Heart left ventricle (tissue), 13 donors: ENCODE measurements at regions not wholly inside any gene's neighbourhood (a gene's known extent, or its start where the extent isn't known, plus 50 kb on each side); places are given as distances from the start of the nearest gene placed in this dataset.

ENCODE experiments used
- CTCF ChIP-seq, 12 donors: fragments of 200-600 bp; sonication (generic) in 4 of 12; IDR thresholded peaks; one replicate each; pipeline versions ENCODE4 v1.5.0 to v1.8.0; 2018 to 2022; ENCODE audit warnings: antibody characterized with exemption in 12 of 12, mild to moderate bottlenecking in 5 of 12
- POLR2A ChIP-seq, 2 donors: fragments of 450-650 bp; IDR thresholded peaks; one replicate each; pipeline ENCODE4 v1.6.1; 2017; ENCODE audit warnings: antibody characterized with exemption in 2 of 2, mild to moderate bottlenecking in 2 of 2, moderate library complexity in 2 of 2
- donor health status: ischemic (EF 13 %, LVEDD 7.1; RV severe dilation, severe dysfunction).
- donor health status: DM: no; HTN: yes; CAD: no.
- donor health status: DM: no; HTN: no; CAD: no.
- donor health status: ischemic (EF 25% LVEDD 6.9; RV normal size, moderate dysfunction).
- donor health status: ischemic (EF 25% LVEDD 5.7; RV mildly dilated, moderate dysfunction).
- donor health status: ischemic (EF 35%, LVEDD 5.7; RV mildly dilated, moderate dysfunction).
- donor health status: nonischemic (EF 11% LVEDD 7.7; RV severe dilation, severe dysfunction).
- donor health status: DM: yes; HTN: yes; CAD: no.
- donor health status: PGD.
- donor health status: ischemic (EF 29% LVEDD 5.4; RV normal size, mild dysfunction).
- donor health status: nonischemic (EF 23%, LVEDD 6.1; RV moderate dilation, normal function).

- TF ChIP-seq CTCF (IDR thresholded peaks at IDR 0.05) (no peak), POLR2A (IDR thresholded peaks at IDR 0.05) (no peak)
These were observed 205.9 kb downstream of the PTEN start for GRCh38 chr10:88069338-88069737.
